SK-N-SH treated with all-trans-retinoic acid at 6 μM for 48 hours (cell line): ENCODE measurements at regions not wholly inside any gene's neighbourhood (a gene's known extent, or its start where the extent isn't known, plus 50 kb on each side); places are given as distances from the start of the nearest gene placed in this dataset.

Experiments
- ATAC-seq: fragments of 200-7000 bp; cut with Tn5 transposase; 3 replicates; pipeline ENCODE4 v1.9.1; 2020; ENCODE audit warnings: mild to moderate bottlenecking, moderate library complexity
- ARNTL ChIP-seq: fragments of 450-650 bp; formaldehyde crosslinking; IDR thresholded peaks from 2 replicates; pipeline ENCODE4 v1.5.0; 2020; ENCODE audit warnings: low read depth, mild to moderate bottlenecking, moderate library complexity, borderline replicate concordance
- ESRRG ChIP-seq: fragments of 250-450 bp; sonication (Bioruptor Pico); IDR thresholded peaks from 2 replicates; pipeline ENCODE4 v1.6.1; 2021; ENCODE audit warnings: mild to moderate bottlenecking
- GLIS3 ChIP-seq: fragments of 250-450 bp; sonication (Bioruptor Pico); IDR thresholded peaks from 2 replicates; pipeline ENCODE4 v1.5.0; 2020; ENCODE audit warnings: mild to moderate bottlenecking, moderate library complexity
- ISL1 ChIP-seq: fragments of 250-450 bp; sonication (Bioruptor Pico); IDR thresholded peaks from 2 replicates; pipeline ENCODE4 v2.1.2; 2022; ENCODE audit warnings: mild to moderate bottlenecking, moderate library complexity
- PPARA ChIP-seq: fragments of 250-450 bp; sonication (Bioruptor Pico); IDR thresholded peaks from 2 replicates; pipeline ENCODE4 v1.5.0; 2020; ENCODE audit warnings: mild to moderate bottlenecking, borderline replicate concordance
- SNAI2 ChIP-seq: fragments of 250-450 bp; sonication (Bioruptor Pico); IDR thresholded peaks from 2 replicates; pipeline ENCODE4 v1.5.0; 2020; ENCODE audit warnings: mild to moderate bottlenecking, moderate library complexity
- TCF4 ChIP-seq: fragments of 250-450 bp; sonication (Bioruptor Pico); IDR thresholded peaks from 2 replicates; pipeline ENCODE4 v1.8.0; 2021; ENCODE audit warnings: mild to moderate bottlenecking, moderate library complexity, borderline replicate concordance
- TOX ChIP-seq: fragments of 250-450 bp; sonication (Bioruptor Pico); IDR thresholded peaks from 2 replicates; pipeline ENCODE4 v1.8.0; 2021; ENCODE audit warnings: mild to moderate bottlenecking, moderate library complexity, borderline replicate concordance
- ZFP30 ChIP-seq: fragments of 450-650 bp; formaldehyde crosslinking; IDR thresholded peaks from 2 replicates; pipeline ENCODE4 v1.5.0; 2022; ENCODE audit warnings: mild to moderate bottlenecking, moderate library complexity
- ZNF565 ChIP-seq: fragments of 450-650 bp; formaldehyde crosslinking; conservative IDR thresholded peaks from 2 replicates; pipeline ENCODE4 v1.5.0; 2020; ENCODE audit warnings: low read depth, mild to moderate bottlenecking, moderate library complexity
- ZNF70 ChIP-seq: fragments of 450-650 bp; formaldehyde crosslinking; IDR thresholded peaks from 2 replicates; pipeline ENCODE4 v1.5.0; 2020; ENCODE audit warnings: mild to moderate bottlenecking, moderate library complexity
- TF ChIP-seq, protein P1 (sequence below): fragments of 250-450 bp; sonication (Bioruptor Pico); IDR thresholded peaks from 2 replicates; pipeline ENCODE4 v1.5.1; 2020; ENCODE audit warnings: low read depth, mild to moderate bottlenecking, moderate library complexity
- TF ChIP-seq, protein P2 (sequence below): fragments of 250-450 bp; sonication (Bioruptor Pico); IDR thresholded peaks from 2 replicates; pipeline ENCODE4 v1.5.1; 2021; ENCODE audit warnings: mild to moderate bottlenecking, moderate library complexity
- TF ChIP-seq, protein P3 (sequence below): fragments of 250-450 bp; sonication (Bioruptor Pico); IDR thresholded peaks from 2 replicates; pipeline ENCODE4 v1.5.0; 2020; ENCODE audit warnings: mild to moderate bottlenecking, moderate library complexity
- TF ChIP-seq, protein P4 (sequence below): fragments of 250-450 bp; sonication (Bioruptor Pico); IDR thresholded peaks from 2 replicates; pipeline ENCODE4 v1.8.0; 2020; ENCODE audit warnings: mild to moderate bottlenecking, moderate library complexity, borderline replicate concordance
- TF ChIP-seq, protein P5 (sequence below): fragments of 250-450 bp; sonication (Bioruptor Pico); IDR thresholded peaks from 2 replicates; pipeline ENCODE4 v1.8.0; 2021; ENCODE audit warnings: low read depth, mild to moderate bottlenecking, moderate library complexity, borderline replicate concordance

DNA sequence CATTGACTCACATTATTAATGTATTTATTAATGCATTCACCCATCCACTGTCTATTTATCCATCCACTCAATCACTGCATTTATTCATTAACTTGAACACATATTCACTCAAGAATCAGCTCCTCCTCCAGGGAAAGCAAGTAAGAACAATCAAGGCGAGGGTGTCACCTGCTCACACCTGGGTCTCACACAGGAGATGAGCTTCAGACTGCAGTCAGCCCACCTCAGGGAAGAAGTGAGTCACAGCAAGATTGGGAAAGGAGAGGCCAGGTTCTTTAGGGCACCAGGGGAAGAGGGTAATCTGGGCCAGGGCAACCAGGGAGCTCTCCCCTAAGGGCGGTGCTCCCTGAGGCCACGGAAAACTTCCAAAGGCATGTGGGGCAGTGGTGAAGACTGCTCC, 367.3 kb downstream of the BCL11B start (continued):
- TF ChIP-seq, protein P1, sequence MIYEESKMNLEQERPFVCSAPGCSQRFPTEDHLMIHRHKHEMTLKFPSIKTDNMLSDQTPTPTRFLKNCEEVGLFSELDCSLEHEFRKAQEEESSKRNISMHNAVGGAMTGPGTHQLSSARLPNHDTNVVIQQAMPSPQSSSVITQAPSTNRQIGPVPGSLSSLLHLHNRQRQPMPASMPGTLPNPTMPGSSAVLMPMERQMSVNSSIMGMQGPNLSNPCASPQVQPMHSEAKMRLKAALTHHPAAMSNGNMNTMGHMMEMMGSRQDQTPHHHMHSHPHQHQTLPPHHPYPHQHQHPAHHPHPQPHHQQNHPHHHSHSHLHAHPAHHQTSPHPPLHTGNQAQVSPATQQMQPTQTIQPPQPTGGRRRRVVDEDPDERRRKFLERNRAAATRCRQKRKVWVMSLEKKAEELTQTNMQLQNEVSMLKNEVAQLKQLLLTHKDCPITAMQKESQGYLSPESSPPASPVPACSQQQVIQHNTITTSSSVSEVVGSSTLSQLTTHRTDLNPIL (CRISPR knock-in tag), result no peak
- no peak for TF ChIP-seq ZFP30 (CRISPR knock-in tag)

DNA sequence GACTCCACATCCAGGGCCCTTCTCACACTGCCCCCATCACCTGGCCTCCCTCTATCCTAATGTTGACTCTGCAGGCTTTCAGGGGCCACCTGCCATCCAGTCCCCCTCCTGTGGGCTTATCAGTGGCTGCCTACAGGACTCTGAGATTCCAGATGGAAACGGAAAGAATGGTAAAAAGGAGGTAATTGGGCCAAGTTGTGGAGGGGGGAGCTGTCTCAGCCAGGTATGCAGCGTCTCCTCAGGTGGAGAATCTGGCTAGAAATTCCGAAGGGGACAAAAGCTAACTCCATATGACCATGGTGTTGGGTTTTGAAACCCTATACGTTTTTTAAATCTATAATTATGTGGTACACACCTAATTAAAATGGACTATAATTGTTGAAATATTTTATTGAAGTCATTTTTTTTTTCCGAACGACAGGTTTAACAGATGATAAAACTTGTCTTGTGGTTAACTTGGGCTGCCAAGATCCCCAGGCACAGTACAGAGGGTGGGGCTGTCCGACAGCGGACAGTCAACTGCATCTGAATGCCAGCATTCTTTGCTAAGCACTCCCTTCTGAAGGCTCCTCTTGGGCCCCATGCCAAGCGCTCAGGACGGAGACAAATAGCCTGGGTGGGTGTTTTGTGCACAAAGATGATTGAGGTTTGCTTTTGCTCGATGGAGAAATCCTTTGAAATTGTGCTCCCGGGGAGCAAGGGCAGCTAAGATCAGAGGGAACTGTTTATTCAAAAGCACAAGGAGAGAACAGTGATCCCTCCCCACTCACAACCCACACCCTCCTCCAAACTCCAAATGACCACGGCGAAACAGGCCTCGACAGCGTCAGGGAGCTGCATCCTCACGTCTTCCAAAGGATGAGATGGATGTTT, 365.6 kb downstream of the BCL11B start:
- TF ChIP-seq ISL1 (CRISPR knock-in tag) (no peak), SNAI2 (no peak), ARNTL (no peak), PPARA (CRISPR knock-in tag) (no peak), TCF4 (CRISPR knock-in tag) (no peak), ZNF70 (CRISPR knock-in tag) (no peak)
- TF ChIP-seq, protein P2, sequence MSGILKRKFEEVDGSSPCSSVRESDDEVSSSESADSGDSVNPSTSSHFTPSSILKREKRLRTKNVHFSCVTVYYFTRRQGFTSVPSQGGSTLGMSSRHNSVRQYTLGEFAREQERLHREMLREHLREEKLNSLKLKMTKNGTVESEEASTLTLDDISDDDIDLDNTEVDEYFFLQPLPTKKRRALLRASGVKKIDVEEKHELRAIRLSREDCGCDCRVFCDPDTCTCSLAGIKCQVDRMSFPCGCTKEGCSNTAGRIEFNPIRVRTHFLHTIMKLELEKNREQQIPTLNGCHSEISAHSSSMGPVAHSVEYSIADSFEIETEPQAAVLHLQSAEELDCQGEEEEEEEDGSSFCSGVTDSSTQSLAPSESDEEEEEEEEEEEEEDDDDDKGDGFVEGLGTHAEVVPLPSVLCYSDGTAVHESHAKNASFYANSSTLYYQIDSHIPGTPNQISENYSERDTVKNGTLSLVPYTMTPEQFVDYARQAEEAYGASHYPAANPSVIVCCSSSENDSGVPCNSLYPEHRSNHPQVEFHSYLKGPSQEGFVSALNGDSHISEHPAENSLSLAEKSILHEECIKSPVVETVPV (CRISPR knock-in tag), result no peak
- TF ChIP-seq, protein P3, sequence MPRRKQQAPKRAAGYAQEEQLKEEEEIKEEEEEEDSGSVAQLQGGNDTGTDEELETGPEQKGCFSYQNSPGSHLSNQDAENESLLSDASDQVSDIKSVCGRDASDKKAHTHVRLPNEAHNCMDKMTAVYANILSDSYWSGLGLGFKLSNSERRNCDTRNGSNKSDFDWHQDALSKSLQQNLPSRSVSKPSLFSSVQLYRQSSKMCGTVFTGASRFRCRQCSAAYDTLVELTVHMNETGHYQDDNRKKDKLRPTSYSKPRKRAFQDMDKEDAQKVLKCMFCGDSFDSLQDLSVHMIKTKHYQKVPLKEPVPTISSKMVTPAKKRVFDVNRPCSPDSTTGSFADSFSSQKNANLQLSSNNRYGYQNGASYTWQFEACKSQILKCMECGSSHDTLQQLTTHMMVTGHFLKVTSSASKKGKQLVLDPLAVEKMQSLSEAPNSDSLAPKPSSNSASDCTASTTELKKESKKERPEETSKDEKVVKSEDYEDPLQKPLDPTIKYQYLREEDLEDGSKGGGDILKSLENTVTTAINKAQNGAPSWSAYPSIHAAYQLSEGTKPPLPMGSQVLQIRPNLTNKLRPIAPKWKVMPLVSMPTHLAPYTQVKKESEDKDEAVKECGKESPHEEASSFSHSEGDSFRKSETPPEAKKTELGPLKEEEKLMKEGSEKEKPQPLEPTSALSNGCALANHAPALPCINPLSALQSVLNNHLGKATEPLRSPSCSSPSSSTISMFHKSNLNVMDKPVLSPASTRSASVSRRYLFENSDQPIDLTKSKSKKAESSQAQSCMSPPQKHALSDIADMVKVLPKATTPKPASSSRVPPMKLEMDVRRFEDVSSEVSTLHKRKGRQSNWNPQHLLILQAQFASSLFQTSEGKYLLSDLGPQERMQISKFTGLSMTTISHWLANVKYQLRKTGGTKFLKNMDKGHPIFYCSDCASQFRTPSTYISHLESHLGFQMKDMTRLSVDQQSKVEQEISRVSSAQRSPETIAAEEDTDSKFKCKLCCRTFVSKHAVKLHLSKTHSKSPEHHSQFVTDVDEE (CRISPR knock-in tag), result no peak
- TF ChIP-seq, protein P4, sequence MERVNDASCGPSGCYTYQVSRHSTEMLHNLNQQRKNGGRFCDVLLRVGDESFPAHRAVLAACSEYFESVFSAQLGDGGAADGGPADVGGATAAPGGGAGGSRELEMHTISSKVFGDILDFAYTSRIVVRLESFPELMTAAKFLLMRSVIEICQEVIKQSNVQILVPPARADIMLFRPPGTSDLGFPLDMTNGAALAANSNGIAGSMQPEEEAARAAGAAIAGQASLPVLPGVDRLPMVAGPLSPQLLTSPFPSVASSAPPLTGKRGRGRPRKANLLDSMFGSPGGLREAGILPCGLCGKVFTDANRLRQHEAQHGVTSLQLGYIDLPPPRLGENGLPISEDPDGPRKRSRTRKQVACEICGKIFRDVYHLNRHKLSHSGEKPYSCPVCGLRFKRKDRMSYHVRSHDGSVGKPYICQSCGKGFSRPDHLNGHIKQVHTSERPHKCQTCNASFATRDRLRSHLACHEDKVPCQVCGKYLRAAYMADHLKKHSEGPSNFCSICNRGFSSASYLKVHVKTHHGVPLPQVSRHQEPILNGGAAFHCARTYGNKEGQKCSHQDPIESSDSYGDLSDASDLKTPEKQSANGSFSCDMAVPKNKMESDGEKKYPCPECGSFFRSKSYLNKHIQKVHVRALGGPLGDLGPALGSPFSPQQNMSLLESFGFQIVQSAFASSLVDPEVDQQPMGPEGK (CRISPR knock-in tag), result no peak
- TF ChIP-seq, protein P5, sequence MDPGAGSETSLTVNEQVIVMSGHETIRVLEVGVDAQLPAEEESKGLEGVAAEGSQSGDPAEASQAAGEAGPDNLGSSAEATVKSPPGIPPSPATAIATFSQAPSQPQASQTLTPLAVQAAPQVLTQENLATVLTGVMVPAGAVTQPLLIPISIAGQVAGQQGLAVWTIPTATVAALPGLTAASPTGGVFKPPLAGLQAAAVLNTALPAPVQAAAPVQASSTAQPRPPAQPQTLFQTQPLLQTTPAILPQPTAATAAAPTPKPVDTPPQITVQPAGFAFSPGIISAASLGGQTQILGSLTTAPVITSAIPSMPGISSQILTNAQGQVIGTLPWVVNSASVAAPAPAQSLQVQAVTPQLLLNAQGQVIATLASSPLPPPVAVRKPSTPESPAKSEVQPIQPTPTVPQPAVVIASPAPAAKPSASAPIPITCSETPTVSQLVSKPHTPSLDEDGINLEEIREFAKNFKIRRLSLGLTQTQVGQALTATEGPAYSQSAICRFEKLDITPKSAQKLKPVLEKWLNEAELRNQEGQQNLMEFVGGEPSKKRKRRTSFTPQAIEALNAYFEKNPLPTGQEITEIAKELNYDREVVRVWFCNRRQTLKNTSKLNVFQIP (CRISPR knock-in tag), result no peak
- TF ChIP-seq, all 23 proteins: peak for 0
- ATAC-seq, result no peak

DNA sequence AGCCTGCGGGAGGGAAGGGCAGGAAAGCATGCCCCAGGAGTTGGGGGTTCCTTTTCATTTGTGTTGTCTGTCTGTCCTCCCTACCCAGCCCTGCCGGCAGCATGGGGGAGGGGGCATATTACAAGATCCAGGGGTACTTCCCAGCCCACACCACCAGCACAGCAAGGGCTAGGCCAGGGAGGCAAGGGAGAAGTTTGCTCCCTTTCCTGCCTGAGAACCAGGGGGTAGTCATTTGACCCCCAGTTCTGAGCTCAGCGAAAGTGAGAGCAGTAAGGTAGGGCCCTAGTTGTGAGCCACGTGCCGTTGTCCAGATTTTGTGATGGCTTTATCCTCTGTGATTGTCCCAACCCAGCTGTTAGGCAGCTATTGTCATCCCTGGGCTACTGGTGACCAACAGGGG, 364.7 kb downstream of the BCL11B start:
- TF ChIP-seq TOX (CRISPR knock-in tag), result no peak
- no peak for TF ChIP-seq ZNF70 (CRISPR knock-in tag)
- no peak for TF ChIP-seq ZNF565
- TF ChIP-seq, protein P5 (CRISPR knock-in tag), result no peak
- TF ChIP-seq, protein P3 (CRISPR knock-in tag), result no peak
- no peak for TF ChIP-seq ISL1 (CRISPR knock-in tag)
- TF ChIP-seq GLIS3 (CRISPR knock-in tag), result no peak
- TF ChIP-seq ESRRG (CRISPR knock-in tag), result no peak
- TF ChIP-seq, all 23 proteins: peak for 0
- no peak for ATAC-seq
